Fibroblast of pulmonary artery (primary cell): ENCODE measurements at regions not wholly inside any gene's neighbourhood (a gene's known extent, or its start where the extent isn't known, plus 50 kb on each side); places are given as distances from the start of the nearest gene placed in this dataset.

Source experiments
- DNase-seq: peaks from one replicate; pipeline ENCODE4 v3.0.0-alpha.2; 2010; ENCODE audit warnings: low read depth
- H3K4me3 ChIP-seq: replicated peaks from 2 replicates; pipeline ENCODE4 v1.5.1; 2011; ENCODE audit warnings: low read depth, mild to moderate bottlenecking, control low read depth, low read length, moderate library complexity
- CTCF ChIP-seq: IDR thresholded peaks from 2 replicates; pipeline ENCODE4 v1.5.1; 2011; ENCODE audit warnings: mild to moderate bottlenecking, control low read depth, low read length, inconsistent platforms; ENCODE audit errors: missing control alignments

GRCh38 chr10:120761951-120762350 lies 89.2 kb upstream of the WDR11 start:
- H3K4me3 ChIP-seq: no peak overlapping the region
- TF ChIP-seq CTCF: no peak
- no peak for DNase-seq

GRCh38 chr10:120765226-120765803 lies 85.8 kb upstream of the WDR11 start:
- H3K4me3 ChIP-seq: no peak overlapping the region
- DNase-seq: no peak
- no peak for TF ChIP-seq CTCF

- TF ChIP-seq CTCF: no peak
- DNase-seq: no peak
- H3K4me3 ChIP-seq: no peak overlapping the region
Observed at GRCh38 chr10:120768227-120768626, 82.9 kb upstream of the WDR11 start.

GRCh38 chr10:120770496-120770895 lies 80.7 kb upstream of the WDR11 start:
- no peak overlapping the region for H3K4me3 ChIP-seq
- no peak for DNase-seq
- TF ChIP-seq CTCF: no peak

- H3K4me3 ChIP-seq: no peak overlapping the region
- DNase-seq: no peak
- TF ChIP-seq CTCF: no peak
Observed at GRCh38 chr10:120776442-120776841, 74.7 kb upstream of the WDR11 start.

GRCh38 chr10:120782336-120782735 lies 68.8 kb upstream of the WDR11 start:
- no peak overlapping the region for H3K4me3 ChIP-seq
- TF ChIP-seq CTCF: no peak
- DNase-seq: no peak

- no peak for DNase-seq
- H3K4me3 ChIP-seq: no peak overlapping the region
- TF ChIP-seq CTCF: no peak
Observed at GRCh38 chr10:120783098-120783497, 68.1 kb upstream of the WDR11 start.
